Keratinocyte (primary cell): ENCODE measurements at regions not wholly inside any gene's neighbourhood (a gene's known extent, or its start where the extent isn't known, plus 50 kb on each side); places are given as distances from the start of the nearest gene placed in this dataset.

Experiments
- DNase-seq: peaks from one replicate; pipeline ENCODE4 v3.0.0-alpha.2; 2011; ENCODE audit warnings: low read depth, missing footprints, low spot score
- FAIRE-seq: peaks from 2 replicates; lab custom pipeline; 2011; peaks lifted over from hg19 to GRCh38; lab: Jason Lieb, UNC
- H2AFZ ChIP-seq: 2 replicates; pipeline ENCODE4 v1.6.0; 2012; ENCODE audit warnings: low read length, control low read depth, inconsistent platforms; ENCODE audit not compliant: control insufficient read depth
- H3K27ac ChIP-seq: 2 replicates; pipeline ENCODE4 v1.5.1; 2011; ENCODE audit warnings: low read length; ENCODE audit not compliant: control insufficient read depth, insufficient read depth
- H3K27me3 ChIP-seq: 3 replicates; pipeline ENCODE4 v1.6.0; 2011; ENCODE audit warnings: low read length; ENCODE audit not compliant: control insufficient read depth, insufficient read depth; ENCODE audit errors: extremely low read depth
- H3K36me3 ChIP-seq, 2 experiments: 2 replicates in 1 of 2; 3 replicates in 1 of 2; pipeline ENCODE4 v1.5.1; 2011; ENCODE audit warnings: low read length in 2 of 2, mild to moderate bottlenecking in 1 of 2; ENCODE audit not compliant: control insufficient read depth in 2 of 2, insufficient read depth in 2 of 2; ENCODE audit errors: extremely low read depth in 1 of 2
- H3K4me1 ChIP-seq: 3 replicates; pipeline ENCODE4 v1.5.1; 2011; ENCODE audit warnings: low read length; ENCODE audit not compliant: control insufficient read depth, insufficient read depth; ENCODE audit errors: extremely low read depth
- H3K4me2 ChIP-seq: 3 replicates; pipeline ENCODE4 v1.6.0; 2011; ENCODE audit warnings: low read depth, low read length; ENCODE audit not compliant: control insufficient read depth, insufficient read depth; ENCODE audit errors: extremely low read depth
- H3K4me3 ChIP-seq, 3 experiments: fragments of 200-600 bp in 1 of 3; sonication (generic) in 1 of 3; 2 replicates in 2 of 3; 3 replicates in 1 of 3; pipeline ENCODE4 v1.5.1; 2011 to 2016; ENCODE audit warnings: low read length in 3 of 3, mild to moderate bottlenecking in 3 of 3, control low read depth in 2 of 3, inconsistent platforms in 1 of 3, low read depth in 1 of 3, mixed read lengths in 1 of 3, mixed run types in 1 of 3, moderate library complexity in 1 of 3; ENCODE audit not compliant: control insufficient read depth in 2 of 3, insufficient read depth in 2 of 3; ENCODE audit errors: extremely low read depth in 1 of 3
- H3K79me2 ChIP-seq: 2 replicates; pipeline ENCODE4 v1.6.0; 2012; ENCODE audit warnings: low read length; ENCODE audit not compliant: control insufficient read depth, insufficient read depth
- H3K9ac ChIP-seq: 3 replicates; pipeline ENCODE4 v1.6.0; 2011; ENCODE audit warnings: low read length; ENCODE audit not compliant: control insufficient read depth, insufficient read depth; ENCODE audit errors: extremely low read depth
- H3K9me1 ChIP-seq: 3 replicates; pipeline ENCODE4 v1.6.0; 2011; ENCODE audit warnings: low read length; ENCODE audit not compliant: control insufficient read depth, insufficient read depth; ENCODE audit errors: extremely low read depth
- H3K9me3 ChIP-seq: 2 replicates; pipeline ENCODE4 v1.5.1; 2012; ENCODE audit warnings: low read depth, low read length; ENCODE audit not compliant: control insufficient read depth
- H4K20me1 ChIP-seq: 3 replicates; pipeline ENCODE4 v1.6.0; 2011; ENCODE audit warnings: low read length; ENCODE audit not compliant: control insufficient read depth, insufficient read depth; ENCODE audit errors: extremely low read depth
- EZH2 ChIP-seq: IDR thresholded peaks from one replicate; pipeline ENCODE4 v1.6.1; 2012; ENCODE audit warnings: inconsistent platforms, mild to moderate bottlenecking, low read length, moderate library complexity
- dilution Hi-C: fragments of 300-500 bp; cut with MboI; formaldehyde crosslinking; loops from one replicate; pipeline ENCODE4 v1.7.0; 2020; ENCODE audit warnings: low sequenced_read_pairs; ENCODE audit not compliant: extremely low pct_ligation_motif_present
- TF ChIP-seq, protein P1 (sequence below), 3 experiments: IDR thresholded peaks in 1 of 3; conservative IDR thresholded peaks in 1 of 3; optimal IDR thresholded peaks in 1 of 3; 2 replicates in 2 of 3; 3 replicates in 1 of 3; pipeline versions ENCODE3 to v1.5.1; 2011; ENCODE audit warnings: low read length in 3 of 3, mild to moderate bottlenecking in 3 of 3, moderate library complexity in 2 of 3, control low read depth in 1 of 3, inconsistent platforms in 1 of 3; ENCODE audit not compliant: insufficient read depth in 2 of 3; ENCODE audit errors: extremely low read depth in 1 of 3

DNA sequence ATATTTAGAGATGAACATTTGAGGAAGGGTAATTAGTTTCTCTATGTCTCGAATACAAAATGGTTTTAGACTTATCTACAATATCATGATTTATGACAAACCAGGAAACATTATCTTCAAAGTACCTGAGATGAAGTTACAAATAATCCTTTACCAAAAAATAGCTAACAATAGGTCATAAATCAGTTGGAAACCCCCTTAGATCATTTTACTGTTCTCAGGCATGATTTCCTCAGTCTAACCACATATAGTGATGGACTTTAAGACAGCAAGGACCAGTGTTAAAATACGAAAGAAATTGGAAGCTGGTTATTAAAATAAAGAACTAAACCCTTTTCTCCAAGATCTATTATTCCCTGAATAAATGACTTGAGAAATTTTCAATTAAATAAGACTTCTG, 235.4 kb downstream of the RASSF9 start:
- H3K4me2 ChIP-seq: no peak overlapping the region
- no peak for DNase-seq
- no peaks in the 10 kb centered on the region for H3K9me3 ChIP-seq
- no peak overlapping the region for H3K27ac ChIP-seq
- no peaks in the 10 kb centered on the region for H3K9me1 ChIP-seq
- H3K9ac ChIP-seq: no peak overlapping the region
- H3K27me3 ChIP-seq: no peaks in the 10 kb centered on the region
- no peaks in the 10 kb centered on the region for H3K4me1 ChIP-seq
- H3K36me3 ChIP-seq: no peaks in the 10 kb centered on the region
- H2AFZ ChIP-seq: no peak overlapping the region
- TF ChIP-seq, protein P1, sequence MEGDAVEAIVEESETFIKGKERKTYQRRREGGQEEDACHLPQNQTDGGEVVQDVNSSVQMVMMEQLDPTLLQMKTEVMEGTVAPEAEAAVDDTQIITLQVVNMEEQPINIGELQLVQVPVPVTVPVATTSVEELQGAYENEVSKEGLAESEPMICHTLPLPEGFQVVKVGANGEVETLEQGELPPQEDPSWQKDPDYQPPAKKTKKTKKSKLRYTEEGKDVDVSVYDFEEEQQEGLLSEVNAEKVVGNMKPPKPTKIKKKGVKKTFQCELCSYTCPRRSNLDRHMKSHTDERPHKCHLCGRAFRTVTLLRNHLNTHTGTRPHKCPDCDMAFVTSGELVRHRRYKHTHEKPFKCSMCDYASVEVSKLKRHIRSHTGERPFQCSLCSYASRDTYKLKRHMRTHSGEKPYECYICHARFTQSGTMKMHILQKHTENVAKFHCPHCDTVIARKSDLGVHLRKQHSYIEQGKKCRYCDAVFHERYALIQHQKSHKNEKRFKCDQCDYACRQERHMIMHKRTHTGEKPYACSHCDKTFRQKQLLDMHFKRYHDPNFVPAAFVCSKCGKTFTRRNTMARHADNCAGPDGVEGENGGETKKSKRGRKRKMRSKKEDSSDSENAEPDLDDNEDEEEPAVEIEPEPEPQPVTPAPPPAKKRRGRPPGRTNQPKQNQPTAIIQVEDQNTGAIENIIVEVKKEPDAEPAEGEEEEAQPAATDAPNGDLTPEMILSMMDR (optimal IDR thresholded peaks at IDR 0.05 in 1 of 3, IDR thresholded peaks at IDR 0.05 in 1 of 3, conservative IDR thresholded peaks at IDR 0.05 in 1 of 3; ENCODE audit: extremely low read depth in 1 of 3, insufficient read depth in 2 of 3, low read length in 3 of 3): no peak
- TF ChIP-seq EZH2: no peak
- no peak overlapping the region for H3K4me3 ChIP-seq
- FAIRE-seq: no peak
- H4K20me1 ChIP-seq: no peaks in the 10 kb centered on the region
- dilution Hi-C loops: no loop called here
- H3K79me2 ChIP-seq: no peaks in the 10 kb centered on the region

DNA sequence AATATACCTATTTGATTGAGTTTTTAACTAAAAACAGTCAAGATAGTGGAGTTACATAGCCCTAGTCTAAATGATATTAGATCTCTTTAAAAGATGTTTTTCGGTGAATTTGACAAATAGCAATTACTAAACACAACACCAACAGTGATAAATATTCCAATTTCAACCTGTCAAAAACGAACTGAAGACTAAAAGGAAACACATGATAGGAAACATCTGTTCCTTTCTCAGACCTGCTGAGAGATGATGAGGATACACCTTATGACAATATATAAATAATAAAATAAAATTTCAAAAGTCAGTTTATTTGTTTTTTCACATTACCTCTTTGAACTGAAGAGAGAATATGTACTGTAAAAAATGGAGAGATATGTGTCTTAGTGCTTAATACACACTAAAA, 232.7 kb downstream of the RASSF9 start:
- Histone ChIP-seq H3K27ac (no peak overlapping the region), H3K9ac (no peak overlapping the region), H2AFZ (no peak overlapping the region), H3K36me3 (no peaks in the 10 kb centered on the region), H3K27me3 (no peaks in the 10 kb centered on the region), H3K4me1 (no peaks in the 10 kb centered on the region), H3K4me3 (no peak overlapping the region), H3K9me1 (no peaks in the 10 kb centered on the region), H3K9me3 (no peaks in the 10 kb centered on the region), H3K79me2 (no peaks in the 10 kb centered on the region), H4K20me1 (no peaks in the 10 kb centered on the region), H3K4me2 (no peak overlapping the region)
- dilution Hi-C loops: no loop called here
- FAIRE-seq (no peak), DNase-seq (no peak)
- no peak for TF ChIP-seq EZH2
- TF ChIP-seq, protein P1 (optimal IDR thresholded peaks at IDR 0.05 in 1 of 3, IDR thresholded peaks at IDR 0.05 in 1 of 3, conservative IDR thresholded peaks at IDR 0.05 in 1 of 3; ENCODE audit: extremely low read depth in 1 of 3, insufficient read depth in 2 of 3, low read length in 3 of 3): no peak
